ENCODE measurements at regions not wholly inside any gene's neighbourhood (a gene's known extent, or its start where the extent isn't known, plus 50 kb on each side); places are given as distances from the start of the nearest gene placed in this dataset.

DNA sequence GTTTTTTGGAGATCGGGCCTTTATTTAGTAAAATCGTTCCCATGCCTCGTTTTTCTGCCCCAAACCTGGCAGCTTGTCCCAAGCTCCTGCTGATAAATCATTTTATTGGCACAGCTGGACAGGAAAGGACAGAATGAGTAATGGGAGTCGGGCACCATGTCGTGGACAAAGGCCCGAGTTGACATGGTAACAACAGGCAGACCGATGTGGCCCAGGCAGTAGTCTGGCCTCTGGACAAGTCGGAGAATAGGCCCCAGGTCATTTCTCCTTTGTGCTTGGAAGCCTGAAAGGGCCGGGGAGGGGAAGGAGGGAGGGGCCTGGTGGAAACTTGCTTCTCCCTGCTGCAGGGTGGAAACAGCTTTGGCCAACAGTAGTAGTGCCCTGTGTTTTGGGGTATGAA, 234.9 kb downstream of the SUDS3 start:
- no peak for DNase-seq

DNA sequence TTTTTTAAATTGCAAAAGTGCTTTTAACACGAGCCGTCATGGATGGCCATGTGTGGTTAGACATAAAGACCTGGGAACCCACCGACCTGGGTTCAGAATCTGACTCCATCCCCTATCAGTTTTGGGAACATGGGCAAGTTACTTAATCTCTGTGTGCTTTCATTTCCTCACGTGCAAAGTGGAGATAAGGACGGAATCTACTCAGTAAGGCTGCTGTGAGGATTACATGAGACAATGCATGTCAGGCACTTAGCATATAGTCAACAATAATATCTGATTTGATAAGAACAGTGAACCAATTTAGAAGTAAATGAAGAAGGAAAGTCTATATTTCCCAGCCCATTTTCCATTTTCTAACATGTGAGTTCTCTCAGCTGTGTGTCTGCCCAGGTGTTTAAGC, 235.4 kb downstream of the SUDS3 start:
- no peak for DNase-seq

DNA sequence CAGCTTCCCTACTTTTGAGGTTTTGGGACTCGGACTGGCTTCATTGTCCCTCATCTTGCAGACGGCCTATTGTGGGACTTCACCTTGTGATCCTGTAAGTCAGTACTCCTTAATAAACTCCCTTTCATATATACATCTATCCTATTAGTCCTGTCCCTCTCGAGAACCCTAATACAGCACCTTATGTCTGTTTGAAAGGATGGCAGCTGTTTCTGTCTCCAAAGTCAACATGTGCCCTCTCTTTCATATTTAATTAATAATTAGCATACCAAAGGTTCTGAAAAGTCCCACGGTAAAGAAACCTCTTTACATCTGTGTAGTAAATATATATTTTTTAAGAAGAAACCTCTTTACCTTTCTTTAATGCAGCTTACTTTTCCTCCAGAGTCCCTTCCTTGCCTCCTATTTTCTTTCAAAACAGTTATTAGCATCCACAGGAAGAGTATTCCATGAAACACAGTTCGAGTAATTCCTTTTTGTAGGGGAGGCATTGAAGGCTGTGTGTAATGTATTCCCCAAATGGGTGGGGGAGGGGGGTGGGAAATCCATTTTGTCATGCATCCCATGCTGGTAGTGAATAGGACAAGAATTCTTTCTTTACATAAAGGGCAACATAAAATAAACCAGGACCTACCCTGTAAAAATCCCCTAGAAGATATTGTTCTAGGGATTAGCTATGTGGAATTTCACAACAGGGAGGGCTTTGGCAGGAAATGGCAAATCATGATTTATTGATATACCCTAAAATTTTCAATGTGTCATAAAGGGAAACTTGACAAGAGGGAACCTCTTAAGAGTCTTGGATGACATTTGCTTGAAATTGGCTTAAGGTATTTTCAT, 241.5 kb downstream of the SUDS3 start:
- no peak for DNase-seq

DNA sequence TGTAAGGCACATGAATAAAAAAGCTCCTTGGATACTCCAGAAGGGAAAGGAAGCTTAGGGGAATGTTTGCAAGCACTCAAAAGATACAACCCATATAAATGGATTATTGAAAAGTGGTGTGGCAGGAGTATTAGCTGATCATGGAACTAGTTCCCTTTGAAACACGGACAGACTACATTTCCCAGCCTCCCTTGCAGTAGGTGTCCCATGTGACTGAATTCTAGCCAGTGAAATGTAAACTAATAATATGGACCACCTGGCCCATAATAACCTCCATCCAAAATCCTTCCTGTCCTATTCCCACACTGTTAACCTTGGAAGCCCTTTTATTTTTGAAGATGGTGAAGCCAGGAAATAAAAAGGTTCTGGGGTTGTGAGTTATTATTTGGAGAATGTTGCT, 242.3 kb downstream of the SUDS3 start:
- no peak for DNase-seq

DNA sequence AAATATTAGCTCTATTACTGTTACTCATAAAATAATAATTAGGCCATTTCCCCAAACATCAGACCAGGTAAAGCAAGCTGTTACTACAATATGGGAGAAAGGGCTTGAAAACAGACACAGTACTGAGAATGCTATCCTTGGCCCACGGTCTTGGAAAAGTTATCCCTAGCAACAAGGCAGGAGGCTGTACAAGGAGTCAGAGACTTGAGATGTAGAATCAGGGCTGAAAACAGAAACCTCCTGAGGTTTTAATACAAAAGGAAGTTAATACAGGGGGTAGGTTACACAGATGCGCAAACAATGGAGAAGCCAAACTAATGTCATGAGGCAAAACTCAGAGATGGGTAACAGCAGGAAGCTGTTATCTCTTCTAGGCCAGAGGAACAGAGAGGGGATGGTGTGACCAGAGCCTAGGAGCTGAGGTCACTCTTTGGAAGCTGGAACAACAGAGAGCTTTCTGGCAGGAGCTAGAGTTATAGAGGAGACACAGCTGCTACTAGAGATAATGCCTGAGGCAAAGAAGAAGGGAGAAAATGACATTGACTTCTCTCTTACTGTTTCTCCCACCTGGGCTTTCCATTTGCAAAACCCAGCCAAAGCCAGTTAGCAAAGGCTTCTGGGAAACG, 248.8 kb downstream of the SUDS3 start:
- no peak for DNase-seq

DNA sequence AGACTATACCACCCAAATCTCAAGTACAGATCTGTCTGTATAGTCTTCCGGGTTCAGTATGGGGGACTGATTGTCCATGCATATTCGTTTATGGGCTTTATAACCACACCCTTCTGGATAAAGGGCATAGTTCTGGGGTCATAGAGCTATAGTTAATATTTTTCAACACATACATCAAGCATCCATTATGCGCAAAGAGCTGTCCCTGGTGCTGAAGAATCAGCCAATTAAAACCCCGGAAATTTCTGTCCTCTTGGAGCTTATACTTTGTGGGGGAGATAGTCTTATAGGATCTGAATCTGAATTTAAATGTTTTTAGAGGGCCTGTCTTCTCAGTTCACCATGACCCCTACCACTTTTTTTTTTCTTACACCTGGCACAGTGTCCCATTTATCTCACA, 256.7 kb downstream of the SUDS3 start:
- no peak for DNase-seq

DNA sequence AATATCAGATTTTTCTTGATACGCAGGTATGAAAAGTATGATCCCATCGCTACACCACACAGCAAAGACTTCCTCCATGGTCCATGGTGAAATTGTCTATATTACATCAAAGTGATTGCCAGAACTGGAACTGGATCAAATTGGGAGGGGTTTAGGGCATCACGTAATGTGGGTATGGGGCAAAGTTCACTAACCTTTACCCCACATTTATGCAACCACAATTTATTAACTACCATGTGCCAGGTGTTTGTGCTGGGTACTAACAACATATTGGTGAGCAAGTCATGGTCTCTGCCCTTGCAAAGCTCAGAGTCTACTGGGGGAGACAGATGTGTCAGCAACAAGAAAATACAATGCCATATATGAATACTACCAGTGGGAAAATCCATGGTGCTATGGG, 258.9 kb downstream of the SUDS3 start:
- DNase-seq: no peak

DNA sequence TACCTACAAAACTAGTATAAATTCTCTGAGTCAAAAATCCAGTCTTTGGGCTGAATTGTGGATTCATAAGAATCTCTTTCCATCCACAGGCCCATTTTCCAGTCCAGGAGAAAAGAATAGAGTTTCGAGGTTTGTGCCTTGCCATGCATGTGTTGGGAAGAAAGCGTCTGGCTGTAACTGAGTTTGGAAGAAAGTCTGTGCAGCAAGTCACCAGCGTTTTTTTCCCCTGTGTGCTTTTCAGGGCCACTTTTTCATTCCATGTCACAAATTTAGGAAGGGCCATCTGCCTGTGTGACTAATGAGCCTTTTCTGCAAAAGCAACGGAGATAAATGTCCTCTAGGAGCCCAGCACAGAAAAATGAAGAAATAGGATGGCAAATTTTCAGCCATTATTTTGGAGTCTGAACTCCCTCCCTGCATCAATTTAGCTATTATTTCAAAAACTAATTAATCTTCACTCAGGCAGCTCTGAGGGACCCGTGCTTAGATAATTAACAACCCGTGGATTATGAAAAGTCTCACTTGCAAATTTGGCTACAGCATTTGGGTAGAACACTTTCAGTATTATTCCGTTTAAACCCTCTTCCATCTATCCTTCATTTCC, 261.5 kb downstream of the SUDS3 start:
- DNase-seq: no peak

DNA sequence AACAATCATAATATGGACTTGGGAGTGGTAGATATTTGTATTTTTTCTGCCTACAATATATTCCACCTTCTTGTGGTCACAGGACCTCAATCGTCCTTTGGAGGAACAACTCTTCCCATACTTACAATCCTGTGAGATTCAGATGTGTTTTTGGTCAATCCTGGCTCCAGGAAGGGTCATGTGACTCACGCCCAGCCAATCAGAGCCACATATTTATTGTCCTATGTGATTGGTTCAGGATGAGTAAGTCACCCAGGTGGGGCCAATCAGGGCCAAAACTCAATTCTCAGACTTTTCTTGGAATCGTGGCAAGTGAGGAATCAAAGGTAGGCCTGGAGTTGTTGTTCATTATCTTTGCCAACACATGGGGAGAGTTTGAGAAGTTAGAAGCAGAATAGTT, 264.9 kb downstream of the SUDS3 start:
- DNase-seq: no peak

DNA sequence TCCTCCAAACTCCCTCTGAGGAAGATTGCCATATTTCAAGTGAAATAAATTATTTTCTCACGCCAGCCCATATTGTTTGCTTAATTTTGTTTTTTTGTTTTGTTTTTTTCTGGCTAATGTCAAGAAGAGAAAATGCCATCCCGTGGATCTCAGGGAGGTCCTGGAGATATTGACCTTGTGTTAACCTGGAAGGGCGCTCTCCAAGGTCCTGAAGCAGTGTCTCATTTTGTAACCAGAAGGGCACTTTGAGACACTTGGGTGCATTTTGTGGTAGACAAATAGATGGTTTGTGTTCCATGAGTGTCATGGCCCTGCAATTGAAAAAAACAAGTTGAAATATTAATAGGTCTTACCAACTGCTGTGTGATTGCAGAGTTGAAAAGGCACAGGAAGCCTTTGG, 268.9 kb downstream of the SUDS3 start:
- no peak for DNase-seq

DNA sequence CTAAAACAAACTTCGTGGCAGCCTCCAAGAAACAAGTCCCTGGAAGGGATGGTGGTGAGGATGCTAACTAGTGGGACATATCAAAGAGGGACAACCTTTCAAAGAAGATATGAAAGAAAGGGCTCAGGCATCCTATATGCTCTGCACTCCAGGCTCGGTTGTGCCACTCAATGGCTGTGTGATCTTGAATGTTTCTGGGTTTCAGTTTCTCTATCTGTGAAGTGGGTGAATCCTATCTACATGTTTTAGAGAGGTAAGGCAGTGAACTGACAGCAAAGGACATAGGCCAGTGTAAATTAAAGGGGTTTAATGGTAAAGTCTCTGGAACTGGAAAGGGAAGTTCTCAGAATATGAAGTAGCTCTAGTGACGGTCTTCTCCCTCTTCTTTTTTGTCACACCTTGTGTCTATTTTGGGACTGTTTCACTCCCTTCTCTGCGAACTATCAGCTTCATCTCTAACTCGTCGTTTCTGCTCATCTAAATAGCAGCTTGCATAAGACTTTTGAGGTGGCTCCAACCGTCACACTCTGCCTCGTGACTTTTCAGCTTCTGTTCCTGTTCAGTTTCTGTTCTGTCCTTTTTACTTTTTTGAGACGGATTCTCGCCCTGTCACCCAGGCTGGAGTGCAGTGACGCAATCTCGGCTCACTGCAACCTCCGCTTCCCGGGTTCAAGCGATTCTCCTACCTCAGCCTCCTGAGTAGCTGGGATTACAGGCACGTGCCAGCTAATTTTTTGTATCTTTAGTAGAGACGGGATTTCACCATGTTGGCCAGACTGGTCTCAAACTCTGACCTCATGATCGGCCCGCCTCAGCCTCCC, 273.6 kb downstream of the SUDS3 start:
- DNase-seq: no peak

DNA sequence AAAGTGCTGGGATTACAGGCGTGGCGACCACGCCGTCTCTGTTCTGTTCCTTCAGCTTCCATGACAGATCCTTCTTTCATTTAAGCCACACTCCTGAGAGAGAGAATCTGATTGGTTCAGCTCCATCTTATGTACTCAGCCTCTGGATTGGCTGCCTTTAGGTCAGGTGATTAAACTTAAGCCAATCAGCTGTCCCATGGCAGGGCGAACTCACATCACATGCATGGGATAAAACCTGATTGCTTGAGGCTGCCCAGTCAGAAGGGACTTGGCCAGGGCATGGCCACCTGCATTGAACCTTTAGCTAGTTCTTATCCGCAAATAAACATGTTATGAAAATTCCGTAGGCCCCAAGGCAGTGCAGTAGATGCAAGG, 274.2 kb downstream of the SUDS3 start:
- no peak for DNase-seq

DNA sequence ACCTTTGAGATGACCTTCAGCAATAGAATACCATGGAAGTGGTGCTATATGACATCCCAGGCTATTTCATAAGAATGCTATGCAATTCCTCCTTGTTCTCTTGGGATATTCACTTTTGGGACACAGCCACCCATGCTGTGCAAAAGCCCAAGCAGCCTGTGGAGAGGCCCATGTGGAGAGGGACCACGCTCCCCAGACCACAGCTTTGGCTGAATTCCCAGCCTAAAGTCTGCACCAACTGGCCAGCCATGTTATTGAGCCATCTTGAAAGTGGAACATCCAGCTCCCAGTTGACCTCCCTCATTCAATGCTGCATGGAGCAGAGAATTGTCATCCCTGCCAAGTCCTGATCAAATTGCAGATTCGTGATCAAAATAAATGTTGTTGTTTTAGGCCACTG, 275.1 kb downstream of the SUDS3 start:
- DNase-seq: no peak

DNA sequence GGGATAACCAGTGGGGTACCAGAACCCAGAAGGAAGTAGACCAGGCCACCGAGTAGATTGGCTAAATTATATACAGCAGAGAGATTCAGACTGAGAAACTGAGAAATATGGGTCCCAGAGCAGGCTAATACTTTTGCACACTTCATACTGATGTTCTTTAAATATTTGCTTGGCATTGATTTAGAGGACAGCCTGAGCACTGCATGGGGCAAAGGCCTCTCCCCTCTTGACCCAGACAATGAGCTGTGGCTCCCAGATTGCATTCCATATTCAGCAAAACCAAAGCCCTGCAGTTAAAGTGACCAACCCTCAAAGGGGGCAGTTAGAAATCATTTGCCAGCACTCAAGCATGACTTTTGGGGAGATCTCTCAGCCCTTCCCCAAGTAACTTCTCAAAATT, 279.2 kb downstream of the SUDS3 start:
- no peak for DNase-seq

DNA sequence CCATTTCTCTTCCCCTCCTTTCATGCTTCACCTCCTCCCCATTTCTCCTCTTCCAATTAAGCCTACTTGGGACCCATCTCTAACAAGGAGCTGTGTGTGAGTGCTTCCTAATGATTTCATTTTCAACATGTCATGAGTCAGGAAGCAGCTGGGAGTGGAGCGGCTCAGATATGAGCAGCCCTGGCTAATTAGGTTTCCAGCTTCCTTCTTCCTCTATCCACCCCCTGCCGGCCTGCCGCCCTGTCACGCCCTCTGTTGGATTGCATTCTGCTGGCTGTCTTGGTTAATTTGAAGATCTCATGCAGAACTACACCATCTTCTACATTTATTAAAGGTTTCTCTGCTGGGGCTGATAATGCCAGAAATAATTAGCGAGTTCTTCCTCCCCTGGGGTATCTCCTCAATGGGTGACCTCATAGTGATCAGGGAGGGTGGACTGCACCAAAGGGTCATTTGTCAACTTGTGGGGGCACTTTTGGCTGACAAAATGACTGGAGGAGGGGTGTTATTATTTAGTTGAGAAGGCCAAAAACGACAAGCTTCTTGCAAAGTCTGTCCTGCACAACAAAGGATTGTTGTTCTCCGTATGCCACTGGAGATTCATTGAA, 300.9 kb upstream of the SRRM4 start:
- no peak for DNase-seq

DNA sequence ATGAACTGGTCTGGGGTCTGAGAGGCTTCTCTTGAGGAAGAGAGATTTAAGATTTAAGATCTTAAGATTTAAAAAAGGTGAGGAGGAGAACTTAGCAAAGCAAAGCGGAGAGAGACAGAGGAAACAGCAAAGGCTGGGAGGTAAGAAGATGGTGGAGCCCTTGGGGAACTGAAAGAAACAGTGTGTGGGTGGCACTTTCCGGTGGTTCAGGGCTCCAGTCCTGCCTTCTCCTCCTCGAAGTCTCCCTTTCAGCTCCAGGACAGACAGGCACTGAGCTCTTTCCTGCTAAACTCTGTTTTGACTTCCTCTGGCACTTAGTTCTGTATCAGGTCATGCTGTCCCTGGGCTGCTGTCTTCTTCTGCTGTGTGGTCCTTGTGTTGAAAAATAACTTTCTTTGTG, 298.7 kb upstream of the SRRM4 start:
- no peak for DNase-seq

DNA sequence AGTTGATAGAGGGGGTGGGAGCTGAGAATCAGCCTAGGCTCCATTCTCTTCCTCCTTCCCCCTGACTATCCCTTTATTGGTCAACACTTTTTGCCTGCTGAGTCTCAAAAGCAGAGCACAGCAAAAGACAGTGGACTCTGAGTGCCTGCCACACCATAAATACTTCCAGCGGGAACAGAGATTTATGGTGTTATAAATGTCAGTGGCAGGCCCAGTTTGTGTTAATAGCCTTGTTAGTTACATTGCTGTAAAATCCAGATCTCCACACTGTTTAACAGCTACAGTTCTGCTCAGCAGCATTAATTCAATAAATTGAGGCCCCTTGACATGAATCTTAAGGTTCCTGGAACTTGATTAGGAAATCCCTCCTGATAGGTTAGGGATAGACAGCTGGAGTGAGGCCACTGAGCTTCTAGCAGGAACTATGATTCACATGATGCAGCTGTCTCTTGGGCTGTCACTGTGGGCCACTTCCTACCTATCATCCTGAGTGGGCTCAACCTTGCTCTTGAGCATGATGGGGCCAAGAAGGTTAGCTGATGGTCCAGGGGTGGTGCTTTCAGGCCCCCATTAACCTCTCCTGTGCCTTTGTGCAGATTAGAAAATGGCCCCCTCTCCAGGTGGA, 295.2 kb upstream of the SRRM4 start:
- no peak for DNase-seq

DNA sequence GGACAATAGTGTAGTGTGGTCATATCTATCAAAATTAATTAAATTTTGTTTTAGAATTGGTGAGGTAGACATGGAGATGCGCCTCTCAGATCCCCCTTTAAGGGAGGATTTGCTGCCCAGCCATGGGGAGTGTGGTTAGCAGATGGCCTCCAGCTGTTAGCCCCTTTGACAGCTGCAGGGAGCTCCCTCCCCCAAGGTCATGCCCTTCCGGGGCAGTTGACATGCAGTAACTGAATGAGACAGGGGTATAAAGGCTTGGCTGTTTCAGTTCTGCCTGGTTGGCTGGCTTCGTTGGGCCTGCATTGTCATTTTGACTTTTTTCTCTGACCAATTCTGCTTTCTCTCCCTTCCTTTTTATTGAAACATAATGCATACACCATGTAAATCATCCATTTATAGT, 291.5 kb upstream of the SRRM4 start:
- no peak for DNase-seq

DNA sequence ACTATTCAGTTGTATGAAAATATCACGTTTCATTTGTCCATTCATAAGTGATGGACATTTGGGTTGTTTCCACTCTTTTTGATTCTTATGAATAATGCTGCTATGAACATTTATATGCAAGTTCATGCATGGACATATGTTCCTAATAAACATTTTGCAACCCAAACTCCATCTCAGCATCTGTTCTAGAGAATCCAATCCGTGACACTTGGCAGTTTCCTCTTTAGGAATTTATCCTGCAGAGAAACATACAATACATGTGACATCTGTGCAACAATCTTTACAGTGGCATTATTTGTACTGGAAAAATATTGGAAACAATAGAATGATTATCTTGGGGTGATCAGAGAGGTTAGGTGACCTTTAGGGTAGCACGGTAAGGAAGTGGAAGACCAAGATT, 290.8 kb upstream of the SRRM4 start:
- DNase-seq: no peak

DNA sequence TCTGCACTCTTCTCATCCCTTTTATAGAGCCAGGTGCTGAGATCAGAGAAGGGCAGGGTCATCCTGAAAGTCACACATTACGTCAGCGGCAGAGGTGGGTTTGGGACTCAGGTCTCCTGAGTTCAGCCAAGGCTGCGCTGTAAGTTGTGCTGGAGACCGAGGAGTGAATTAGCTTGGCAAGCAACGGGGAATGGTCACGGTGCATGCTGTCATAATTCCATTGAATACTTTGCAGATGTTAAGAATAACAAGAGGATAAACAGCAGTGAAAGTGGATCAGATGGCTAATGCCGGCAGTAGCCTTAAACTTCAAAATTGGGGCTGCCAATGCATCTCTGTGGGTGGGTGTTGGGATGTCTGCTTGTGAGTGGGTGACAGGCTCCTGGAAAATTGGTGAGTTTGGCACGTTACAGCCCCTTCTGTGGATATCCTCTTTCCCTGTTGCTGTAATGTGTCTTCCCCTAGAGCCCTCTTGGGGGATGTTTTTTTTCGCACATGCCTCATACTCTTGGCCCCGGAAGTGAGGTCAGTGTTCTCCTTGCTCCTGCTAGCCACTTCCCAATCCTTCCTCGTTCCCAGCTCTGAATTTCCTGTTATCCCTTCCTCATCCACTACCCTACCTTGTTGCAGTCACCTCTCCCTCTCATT, 287.1 kb upstream of the SRRM4 start:
- DNase-seq: no peak

DNA sequence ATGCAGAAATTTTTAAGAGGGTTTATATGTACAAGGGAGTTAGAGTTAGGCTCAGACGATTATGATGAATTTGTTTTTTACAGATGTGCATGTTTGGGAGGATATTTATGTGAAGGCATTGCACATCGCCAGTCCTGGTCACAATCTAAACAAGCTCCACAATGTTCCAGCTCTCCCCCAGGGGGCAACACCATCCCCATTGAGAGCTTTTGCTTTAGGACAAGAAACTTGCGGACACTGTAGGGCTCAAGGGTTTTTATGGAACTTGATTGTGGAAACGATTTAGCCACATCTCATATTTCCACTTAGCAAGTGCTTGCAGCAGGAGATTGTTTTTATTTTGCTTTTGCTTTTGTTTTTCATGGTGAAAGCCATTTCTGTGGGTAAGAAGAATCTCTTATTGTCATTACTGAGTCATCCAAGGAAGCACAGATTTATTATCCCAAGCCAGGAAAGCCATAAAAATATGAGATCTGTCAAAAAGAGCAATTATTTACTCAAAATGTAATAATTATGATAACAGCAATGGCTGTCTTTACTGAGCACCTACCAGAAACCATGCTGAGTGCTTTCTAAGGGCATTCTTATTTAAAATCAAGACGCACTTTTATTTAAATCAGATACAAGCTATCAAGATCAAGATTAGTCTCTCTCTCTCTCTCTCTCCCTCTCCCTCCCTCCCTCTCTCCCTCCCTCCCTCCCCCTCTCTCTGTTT, 276.7 kb upstream of the SRRM4 start:
- no peak for DNase-seq
